ENCODE measurements at regions not wholly inside any gene's neighbourhood (a gene's known extent, or its start where the extent isn't known, plus 50 kb on each side); places are given as distances from the start of the nearest gene placed in this dataset.

DNA sequence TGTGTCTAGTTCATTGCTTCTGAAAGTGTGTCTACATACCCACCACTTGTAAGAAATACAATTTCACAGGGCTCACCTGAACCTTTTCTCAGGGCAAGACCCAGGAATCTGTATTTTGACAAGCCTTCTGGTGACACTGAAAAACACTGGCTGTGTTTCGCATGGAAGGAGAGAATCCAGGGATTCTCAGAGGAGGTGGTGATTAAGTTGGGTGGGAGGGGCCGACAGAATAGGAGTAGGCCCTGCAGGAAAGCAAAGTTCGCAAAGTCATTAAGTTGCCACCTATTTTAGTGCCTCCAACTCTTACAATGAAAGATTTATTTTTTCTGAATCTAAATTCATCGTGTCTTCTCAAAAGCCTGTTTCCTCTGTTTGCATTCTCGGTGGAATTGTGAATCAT, 186.8 kb downstream of the FAT3 start:
- H3K27ac ChIP-seq (ENCODE audit: low read depth, low read length): no peak overlapping the region
- H3K9me3 ChIP-seq (ENCODE audit: insufficient read depth, low read depth, low read length): no peaks in the 10 kb centered on the region
- H3K14ac ChIP-seq (ENCODE audit: low read length): no peak overlapping the region
- peaks cover 2 to 3% of the 10 kb centered on the region in 2 experiments for H3K4me1 ChIP-seq (ENCODE audit: control insufficient read depth in 1 of 2, insufficient read depth in 2 of 2, low read length in 2 of 2)
- no peak overlapping the region for H3K9ac ChIP-seq (ENCODE audit: low read length)
- no peak overlapping the region for H2BK12ac ChIP-seq (ENCODE audit: low read length)
- no peaks in the 10 kb centered on the region for H3K27me3 ChIP-seq (ENCODE audit: insufficient read depth, low read length)
- H3K18ac ChIP-seq (ENCODE audit: low read length): no peak overlapping the region
- no peak overlapping the region for H3K23ac ChIP-seq (ENCODE audit: low read length)
- no peak for DNase-seq
- no peak overlapping the region for H4K12ac ChIP-seq (ENCODE audit: low read depth, low read length)
- H3K79me2 ChIP-seq (ENCODE audit: control insufficient read depth, insufficient read depth, low read length, poor library complexity): no peaks in the 10 kb centered on the region
- H2BK5ac ChIP-seq (ENCODE audit: low read depth, low read length, poor library complexity): no peak overlapping the region
- no peak overlapping the region for H2AK5ac ChIP-seq (ENCODE audit: low read length)
- H3K4me2 ChIP-seq (ENCODE audit: low read length): no peak overlapping the region
- H3K36me3 ChIP-seq (ENCODE audit: control insufficient read depth in 1 of 2, insufficient read depth in 2 of 2, low read length in 2 of 2): no peaks in the 10 kb centered on the region
- no peak overlapping the region for H2BK120ac ChIP-seq (ENCODE audit: insufficient read depth, low read length, poor library complexity)
- no peak overlapping the region for H3K4me3 ChIP-seq (ENCODE audit: low read depth, low read length)
- H4K91ac ChIP-seq (ENCODE audit: low read depth, low read length): no peak overlapping the region
- H3K4ac ChIP-seq (ENCODE audit: low read depth, low read length): no peak overlapping the region
- WGBS (ENCODE audit: extremely low coverage, insufficient coverage, insufficient read length): no CpG with 5 or more reads among the region's 5 CpGs
- H3K79me1 ChIP-seq (ENCODE audit: low read length): no peaks in the 10 kb centered on the region
- no peak overlapping the region for H4K8ac ChIP-seq (ENCODE audit: low read depth, low read length)
- H2AFZ ChIP-seq (ENCODE audit: insufficient read depth, low read length, poor library complexity): no peak overlapping the region

DNA sequence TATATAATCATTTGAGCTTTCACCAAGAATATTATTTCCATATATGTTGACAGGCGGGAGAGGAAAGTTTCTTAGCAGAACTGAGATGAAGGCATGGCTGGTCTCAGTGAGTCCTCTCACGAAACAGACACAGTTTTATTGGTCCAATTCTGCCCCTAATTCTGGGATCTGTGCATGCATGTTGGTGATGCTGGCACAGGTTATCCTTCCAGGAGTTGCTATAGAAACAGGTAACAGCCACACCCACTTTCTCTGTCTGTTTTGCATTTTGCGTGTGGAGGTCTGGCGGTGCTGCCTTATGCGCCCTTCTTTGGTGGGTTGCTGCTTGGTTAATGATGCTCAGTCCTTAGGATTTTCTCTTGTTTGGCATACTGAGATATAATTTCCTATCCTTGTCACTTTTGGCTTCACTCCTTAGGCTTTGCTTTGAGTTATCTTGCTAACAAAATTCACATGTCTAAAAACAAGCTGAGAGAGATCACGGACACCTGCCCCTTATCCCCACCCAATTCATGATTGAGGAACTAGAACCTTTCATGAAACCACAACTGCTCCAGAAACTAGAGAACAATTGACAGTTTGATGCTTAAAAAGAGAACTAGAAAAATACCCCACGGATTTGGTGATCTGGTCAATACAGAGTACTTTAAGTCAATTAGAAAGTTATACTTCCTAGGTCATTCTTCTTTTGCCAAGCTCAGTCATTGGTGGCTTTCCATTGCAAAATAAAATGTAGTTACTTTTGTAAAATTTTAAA, 189.3 kb downstream of the FAT3 start:
- Histone ChIP-seq H3K79me2 (ENCODE audit: control insufficient read depth, insufficient read depth, low read length, poor library complexity) (no peaks in the 10 kb centered on the region), H3K18ac (ENCODE audit: low read length) (no peak overlapping the region), H3K27ac (ENCODE audit: low read depth, low read length) (no peak overlapping the region), H3K4me2 (ENCODE audit: low read length) (no peak overlapping the region), H3K4me3 (ENCODE audit: low read depth, low read length) (no peak overlapping the region), H3K27me3 (ENCODE audit: insufficient read depth, low read length) (no peaks in the 10 kb centered on the region), H2AK5ac (ENCODE audit: low read length) (no peak overlapping the region), H3K9ac (ENCODE audit: low read length) (no peak overlapping the region), H3K14ac (ENCODE audit: low read length) (no peak overlapping the region), H2AFZ (ENCODE audit: insufficient read depth, low read length, poor library complexity) (no peak overlapping the region), H3K79me1 (ENCODE audit: low read length) (no peaks in the 10 kb centered on the region), H3K23ac (ENCODE audit: low read length) (no peak overlapping the region), H3K4me1 (ENCODE audit: control insufficient read depth in 1 of 2, insufficient read depth in 2 of 2, low read length in 2 of 2) (peaks cover 2 to 3% of the 10 kb centered on the region in 2 experiments), H2BK12ac (ENCODE audit: low read length) (no peak overlapping the region), H4K91ac (ENCODE audit: low read depth, low read length) (no peak overlapping the region), H3K9me3 (ENCODE audit: insufficient read depth, low read depth, low read length) (no peaks in the 10 kb centered on the region), H2BK120ac (ENCODE audit: insufficient read depth, low read length, poor library complexity) (no peak overlapping the region), H3K36me3 (ENCODE audit: control insufficient read depth in 1 of 2, insufficient read depth in 2 of 2, low read length in 2 of 2) (no peaks in the 10 kb centered on the region), H2BK5ac (ENCODE audit: low read depth, low read length, poor library complexity) (no peak overlapping the region), H4K12ac (ENCODE audit: low read depth, low read length) (no peak overlapping the region), H4K8ac (ENCODE audit: low read depth, low read length) (no peak overlapping the region), H3K4ac (ENCODE audit: low read depth, low read length) (no peak overlapping the region)
- no peak for DNase-seq
- no CpG with 5 or more reads among the region's 7 CpGs for WGBS (ENCODE audit: extremely low coverage, insufficient coverage, insufficient read length)

- no peak overlapping the region for H3K27ac ChIP-seq (ENCODE audit: low read depth, low read length)
- H3K4me3 ChIP-seq (ENCODE audit: low read depth, low read length): no peak overlapping the region
- H3K14ac ChIP-seq (ENCODE audit: low read length): no peak overlapping the region
- no peaks in the 10 kb centered on the region for H3K4me1 ChIP-seq (ENCODE audit: control insufficient read depth in 1 of 2, insufficient read depth in 2 of 2, low read length in 2 of 2)
- H3K18ac ChIP-seq (ENCODE audit: low read length): no peak overlapping the region
- no peak overlapping the region for H3K23ac ChIP-seq (ENCODE audit: low read length)
- H2AFZ ChIP-seq (ENCODE audit: insufficient read depth, low read length, poor library complexity): no peak overlapping the region
- H2BK120ac ChIP-seq (ENCODE audit: insufficient read depth, low read length, poor library complexity): no peak overlapping the region
- H4K91ac ChIP-seq (ENCODE audit: low read depth, low read length): no peak overlapping the region
- no peaks in the 10 kb centered on the region for H3K79me2 ChIP-seq (ENCODE audit: control insufficient read depth, insufficient read depth, low read length, poor library complexity)
- no CpG with 5 or more reads among the region's 1 CpG for WGBS (ENCODE audit: extremely low coverage, insufficient coverage, insufficient read length)
- H3K9ac ChIP-seq (ENCODE audit: low read length): no peak overlapping the region
- no peak for DNase-seq
- no peak overlapping the region for H4K8ac ChIP-seq (ENCODE audit: low read depth, low read length)
- H2BK5ac ChIP-seq (ENCODE audit: low read depth, low read length, poor library complexity): no peak overlapping the region
- no peak overlapping the region for H3K4me2 ChIP-seq (ENCODE audit: low read length)
- no peak overlapping the region for H2BK12ac ChIP-seq (ENCODE audit: low read length)
- no peaks in the 10 kb centered on the region for H3K79me1 ChIP-seq (ENCODE audit: low read length)
- H4K12ac ChIP-seq (ENCODE audit: low read depth, low read length): no peak overlapping the region
- no peak overlapping the region for H2AK5ac ChIP-seq (ENCODE audit: low read length)
- no peaks in the 10 kb centered on the region for H3K9me3 ChIP-seq (ENCODE audit: insufficient read depth, low read depth, low read length)
- H3K4ac ChIP-seq (ENCODE audit: low read depth, low read length): no peak overlapping the region
- H3K36me3 ChIP-seq (ENCODE audit: control insufficient read depth in 1 of 2, insufficient read depth in 2 of 2, low read length in 2 of 2): no peaks in the 10 kb centered on the region
- no peaks in the 10 kb centered on the region for H3K27me3 ChIP-seq (ENCODE audit: insufficient read depth, low read length)
These were observed 192.5 kb downstream of the FAT3 start for GRCh38 chr11:92416971-92417725.

- Histone ChIP-seq H3K23ac (ENCODE audit: low read length) (no peak overlapping the region), H3K36me3 (ENCODE audit: control insufficient read depth in 1 of 2, insufficient read depth in 2 of 2, low read length in 2 of 2) (no peaks in the 10 kb centered on the region), H3K27me3 (ENCODE audit: insufficient read depth, low read length) (no peaks in the 10 kb centered on the region), H3K4me3 (ENCODE audit: low read depth, low read length) (no peak overlapping the region), H3K4ac (ENCODE audit: low read depth, low read length) (no peak overlapping the region), H4K91ac (ENCODE audit: low read depth, low read length) (no peak overlapping the region), H3K79me1 (ENCODE audit: low read length) (no peaks in the 10 kb centered on the region), H3K9ac (ENCODE audit: low read length) (no peak overlapping the region), H4K12ac (ENCODE audit: low read depth, low read length) (no peak overlapping the region), H2BK5ac (ENCODE audit: low read depth, low read length, poor library complexity) (no peak overlapping the region), H2BK12ac (ENCODE audit: low read length) (no peak overlapping the region), H3K27ac (ENCODE audit: low read depth, low read length) (no peak overlapping the region), H4K8ac (ENCODE audit: low read depth, low read length) (no peak overlapping the region), H3K18ac (ENCODE audit: low read length) (no peak overlapping the region), H3K4me1 (ENCODE audit: control insufficient read depth in 1 of 2, insufficient read depth in 2 of 2, low read length in 2 of 2) (no peaks in the 10 kb centered on the region), H3K14ac (ENCODE audit: low read length) (no peak overlapping the region), H2AK5ac (ENCODE audit: low read length) (no peak overlapping the region), H2AFZ (ENCODE audit: insufficient read depth, low read length, poor library complexity) (no peak overlapping the region), H2BK120ac (ENCODE audit: insufficient read depth, low read length, poor library complexity) (no peak overlapping the region), H3K4me2 (ENCODE audit: low read length) (no peak overlapping the region), H3K9me3 (ENCODE audit: insufficient read depth, low read depth, low read length) (no peaks in the 10 kb centered on the region), H3K79me2 (ENCODE audit: control insufficient read depth, insufficient read depth, low read length, poor library complexity) (no peaks in the 10 kb centered on the region)
- no peak for DNase-seq
- WGBS (ENCODE audit: extremely low coverage, insufficient coverage, insufficient read length): no CpG with 5 or more reads among the region's 6 CpGs
These were observed 198.8 kb downstream of the FAT3 start for GRCh38 chr11:92423115-92424034.

Measured in trophoblast cell (in vitro differentiated cells and primary cell).